ENCODE measurements at regions not wholly inside any gene's neighbourhood (a gene's known extent, or its start where the extent isn't known, plus 50 kb on each side); places are given as distances from the start of the nearest gene placed in this dataset.

DNA sequence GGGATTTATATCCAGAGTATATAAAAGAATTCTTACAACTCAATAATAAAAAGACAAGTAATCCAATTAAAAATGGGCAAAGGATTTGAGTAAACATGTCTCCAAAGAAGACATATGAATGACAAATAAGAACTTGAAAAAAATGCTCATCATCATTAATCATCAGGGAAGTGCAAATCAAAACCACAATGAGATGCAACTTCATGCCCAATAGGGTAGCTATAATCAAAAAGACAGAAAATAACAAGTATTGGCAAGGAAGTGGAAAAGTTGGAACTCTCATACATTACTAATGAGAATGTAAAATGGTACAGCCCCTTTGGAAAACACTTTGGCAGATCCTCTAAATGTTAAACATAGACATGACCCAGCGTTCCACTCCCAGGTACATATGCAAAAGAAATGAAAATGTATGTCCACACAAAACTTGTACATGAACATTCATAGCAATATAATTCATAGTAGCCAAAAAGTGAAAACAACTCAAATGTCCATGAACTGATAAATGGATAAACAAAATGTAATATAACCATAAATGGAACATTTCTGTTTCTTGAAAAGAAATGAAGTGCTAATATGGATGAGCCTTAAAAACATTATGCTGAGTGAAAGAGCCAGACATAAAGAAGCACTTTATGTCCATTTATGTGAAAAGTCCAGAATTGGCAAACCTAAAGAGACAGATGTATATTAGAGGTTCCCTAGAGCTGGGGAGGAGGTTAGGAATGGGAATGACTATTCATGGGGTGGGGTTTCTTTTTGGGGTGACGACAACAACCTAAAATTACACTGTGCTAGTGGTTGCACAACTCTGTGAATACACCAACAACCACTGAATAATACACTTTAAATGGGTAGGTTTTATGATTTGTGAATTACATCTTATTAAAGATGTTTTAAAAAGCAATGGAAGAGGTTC, 259.7 kb downstream of the RHOU start:
- TF ChIP-seq, protein P1, sequence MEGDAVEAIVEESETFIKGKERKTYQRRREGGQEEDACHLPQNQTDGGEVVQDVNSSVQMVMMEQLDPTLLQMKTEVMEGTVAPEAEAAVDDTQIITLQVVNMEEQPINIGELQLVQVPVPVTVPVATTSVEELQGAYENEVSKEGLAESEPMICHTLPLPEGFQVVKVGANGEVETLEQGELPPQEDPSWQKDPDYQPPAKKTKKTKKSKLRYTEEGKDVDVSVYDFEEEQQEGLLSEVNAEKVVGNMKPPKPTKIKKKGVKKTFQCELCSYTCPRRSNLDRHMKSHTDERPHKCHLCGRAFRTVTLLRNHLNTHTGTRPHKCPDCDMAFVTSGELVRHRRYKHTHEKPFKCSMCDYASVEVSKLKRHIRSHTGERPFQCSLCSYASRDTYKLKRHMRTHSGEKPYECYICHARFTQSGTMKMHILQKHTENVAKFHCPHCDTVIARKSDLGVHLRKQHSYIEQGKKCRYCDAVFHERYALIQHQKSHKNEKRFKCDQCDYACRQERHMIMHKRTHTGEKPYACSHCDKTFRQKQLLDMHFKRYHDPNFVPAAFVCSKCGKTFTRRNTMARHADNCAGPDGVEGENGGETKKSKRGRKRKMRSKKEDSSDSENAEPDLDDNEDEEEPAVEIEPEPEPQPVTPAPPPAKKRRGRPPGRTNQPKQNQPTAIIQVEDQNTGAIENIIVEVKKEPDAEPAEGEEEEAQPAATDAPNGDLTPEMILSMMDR (IDR thresholded peaks at IDR 0.05; ENCODE audit: low read depth, low read length, missing control alignments) = no peak
- H3K4me3 ChIP-seq (replicated peaks; ENCODE audit: low read depth, low read length) = no peak overlapping the region
- DNase-seq (ENCODE audit: extremely low read depth, low read depth) = no peak

DNA sequence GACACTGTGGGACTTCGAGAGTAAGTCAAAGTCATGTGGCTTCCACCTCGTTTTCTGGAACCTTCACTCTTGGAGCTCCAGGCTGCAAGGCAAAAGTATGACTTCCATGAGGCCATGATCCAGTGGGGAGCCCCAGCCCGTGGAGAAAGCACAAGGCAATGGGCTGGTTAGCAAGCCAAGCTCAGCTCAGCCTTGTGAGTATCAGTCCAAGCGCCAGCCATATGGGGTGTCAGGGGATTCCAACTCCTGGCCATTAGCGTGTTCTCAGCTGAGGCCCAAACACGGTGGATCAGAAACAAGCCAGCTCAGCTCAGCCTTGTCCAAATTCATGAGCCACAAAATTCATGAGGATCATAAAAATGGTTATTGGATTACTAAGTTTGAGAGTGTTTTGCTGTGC, 261.0 kb downstream of the RHOU start:
- DNase-seq (ENCODE audit: extremely low read depth, low read depth) = no peak
- no peak overlapping the region for H3K4me3 ChIP-seq (replicated peaks; ENCODE audit: low read depth, low read length)
- TF ChIP-seq, protein P1 (IDR thresholded peaks at IDR 0.05; ENCODE audit: low read depth, low read length, missing control alignments) = no peak

DNA sequence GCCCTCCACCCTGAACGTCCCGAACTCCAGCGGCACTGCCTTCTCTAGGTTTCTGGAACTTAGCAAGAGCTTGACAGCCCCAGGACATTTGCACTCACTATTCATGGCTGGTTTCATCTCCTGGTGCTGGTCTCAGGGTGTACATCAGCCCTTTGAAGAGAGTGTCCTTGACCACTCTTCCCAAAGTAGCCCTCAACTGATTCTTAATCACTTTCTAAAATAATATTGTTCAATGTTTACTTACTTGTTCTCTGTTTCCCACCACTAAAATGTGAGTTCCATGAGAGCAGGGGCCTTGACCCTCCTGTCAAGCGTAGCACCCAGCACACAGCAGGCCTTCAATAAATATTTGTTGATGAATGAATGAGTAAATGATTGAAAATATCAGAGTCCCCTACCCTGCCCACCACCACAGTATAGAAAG, 262.5 kb downstream of the RHOU start:
- TF ChIP-seq, protein P1 (IDR thresholded peaks at IDR 0.05; ENCODE audit: low read depth, low read length, missing control alignments) = no peak
- DNase-seq (ENCODE audit: extremely low read depth, low read depth) = no peak
- no peak overlapping the region for H3K4me3 ChIP-seq (replicated peaks; ENCODE audit: low read depth, low read length)

DNA sequence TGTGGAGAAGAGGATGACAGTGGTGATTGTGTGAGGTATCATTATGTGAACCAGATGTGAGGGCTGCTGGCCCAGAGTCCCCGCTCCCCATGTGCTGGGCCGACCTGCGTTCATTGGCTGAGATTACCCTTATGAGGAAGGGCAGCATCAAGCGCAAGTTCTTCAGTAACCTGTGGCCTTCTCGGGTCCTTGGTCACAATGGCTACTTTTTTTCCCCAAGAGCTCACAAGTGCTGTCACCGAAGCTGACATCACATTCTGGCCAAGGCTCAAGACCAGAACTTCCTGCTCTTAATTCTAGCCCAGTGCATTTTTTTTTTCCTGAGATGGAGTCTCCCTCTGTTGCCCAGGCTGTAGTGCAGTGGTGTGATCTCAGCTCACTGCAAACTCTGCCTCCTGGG, 262.9 kb downstream of the RHOU start:
- no peak for DNase-seq (ENCODE audit: extremely low read depth, low read depth)
- H3K4me3 ChIP-seq (replicated peaks; ENCODE audit: low read depth, low read length) = no peak overlapping the region
- TF ChIP-seq, protein P1 (IDR thresholded peaks at IDR 0.05; ENCODE audit: low read depth, low read length, missing control alignments) = no peak

DNA sequence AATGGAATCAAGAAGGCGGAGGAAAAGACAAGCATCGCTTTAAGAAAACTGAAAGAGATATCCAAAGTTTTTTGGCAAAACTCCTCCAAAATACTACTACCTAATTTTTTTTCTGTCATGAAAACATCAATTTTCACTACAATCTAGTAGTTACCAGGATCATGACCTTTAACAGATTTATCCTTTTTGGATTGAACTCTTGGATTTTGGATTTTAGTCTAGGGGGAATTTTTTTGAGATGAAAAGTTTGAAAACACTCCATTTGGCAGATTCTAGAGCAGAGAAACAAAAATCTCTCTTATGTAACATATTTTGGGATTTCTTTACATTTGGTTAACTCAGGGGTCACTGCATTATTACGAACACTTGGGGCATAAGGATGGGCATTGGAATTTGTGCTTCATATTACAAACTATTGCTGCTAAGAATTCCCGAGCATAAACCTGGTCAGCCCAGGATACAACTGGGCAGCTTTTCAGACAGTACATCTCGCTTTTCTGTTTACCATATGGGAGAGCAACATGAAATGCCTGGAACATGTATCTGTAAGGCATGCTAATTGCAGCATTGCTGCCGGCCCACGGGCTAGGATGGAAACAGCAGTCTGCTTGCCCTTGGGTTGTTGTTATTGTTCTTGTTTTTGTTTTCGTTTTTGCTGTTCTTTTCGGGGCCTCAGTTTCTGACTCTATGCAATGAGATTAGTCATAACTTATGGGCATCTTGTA, 264.3 kb downstream of the RHOU start:
- DNase-seq (ENCODE audit: extremely low read depth, low read depth) = no peak
- TF ChIP-seq, protein P1 (IDR thresholded peaks at IDR 0.05; ENCODE audit: low read depth, low read length, missing control alignments) = no peak
- no peak overlapping the region for H3K4me3 ChIP-seq (replicated peaks; ENCODE audit: low read depth, low read length)

DNA sequence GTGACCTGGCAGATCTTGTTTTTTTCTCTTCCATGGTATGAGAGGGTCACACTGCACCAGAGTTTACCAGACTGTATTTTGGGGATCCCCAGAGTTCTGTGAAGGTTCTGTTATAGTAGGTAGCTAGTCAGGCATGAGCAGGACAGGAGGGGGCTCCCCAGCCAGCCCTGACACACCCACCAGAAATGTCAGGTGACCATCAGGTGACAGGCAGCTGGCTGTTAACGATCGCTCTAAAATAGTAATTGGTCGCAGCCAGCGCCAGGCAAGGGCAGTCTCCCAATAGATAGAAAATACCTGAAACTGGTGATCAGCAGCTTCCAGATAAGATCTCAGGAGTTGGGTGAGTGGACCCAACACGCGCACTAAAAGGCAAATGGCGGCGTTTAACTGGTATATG, 264.9 kb downstream of the RHOU start:
- DNase-seq (ENCODE audit: extremely low read depth, low read depth) = no peak
- H3K4me3 ChIP-seq (replicated peaks; ENCODE audit: low read depth, low read length) = no peak overlapping the region
- TF ChIP-seq, protein P1 (IDR thresholded peaks at IDR 0.05; ENCODE audit: low read depth, low read length, missing control alignments) = no peak

Data from HFF-Myc (cell line).